HCT116 (cell line): ENCODE measurements at regions not wholly inside any gene's neighbourhood (a gene's known extent, or its start where the extent isn't known, plus 50 kb on each side); places are given as distances from the start of the nearest gene placed in this dataset.

Experiments used
- ATAC-seq: fragments of 200-7000 bp; cut with Tn5 transposase; 2 replicates; pipeline ENCODE4 v1.9.1; 2020; ENCODE audit warnings: mild to moderate bottlenecking, moderate library complexity
- BruUV-seq: library from RNA; stranded (reverse); fragments of 400-500 nt; replicated peaks from 2 replicates; lab custom pipeline; 2021; lab: Mats Ljungman, UMichigan
- CTCF ChIA-PET: fragments of 300-600 bp; sonication (Branson Sonifier 250); formaldehyde crosslinking; loops from one replicate; lab custom pipeline; 2021; ENCODE audit warnings: antibody characterized with exemption; lab: Charles Lee
- POLR2A ChIA-PET: fragments of 300-600, 350-600 bp; sonication (Branson Sonifier 250); formaldehyde crosslinking; loops from one replicate; lab custom pipeline; 2021; ENCODE audit warnings: antibody characterized with exemption; lab: Charles Lee
- RAD21 ChIA-PET, 2 experiments: fragments of 300-600 bp; sonication (Branson Sonifier 250); formaldehyde crosslinking; loops; one replicate each; lab custom pipeline; 2023; ENCODE audit warnings: low total read pairs in 2 of 2; ENCODE audit not compliant: uncharacterized antibody in 2 of 2, unreplicated experiment in 2 of 2, low non-redundant PET in 1 of 2; lab: Charles Lee
- DNase-seq: peaks from one replicate; pipeline ENCODE4 v3.0.0-alpha.2; 2010; ENCODE audit warnings: low read depth, low spot score
- H2AFZ ChIP-seq: fragments of 200-600 bp; shearing (Covaris generic), sonication (generic); 2 replicates; pipeline ENCODE4 v1.6.1; 2017; ENCODE audit warnings: low read depth, mixed run types, mixed read lengths, antibody characterized with exemption, low read length; ENCODE audit not compliant: poor library complexity, severe bottlenecking
- H3K27ac ChIP-seq: 2 replicates; pipeline ENCODE4 v1.5.1; 2012; ENCODE audit warnings: low read depth, low read length
- H3K27me3 ChIP-seq: fragments of 200-600 bp; sonication (generic); 2 replicates; pipeline ENCODE4 v1.6.1; 2016; ENCODE audit warnings: mixed run types, low read length, mixed read lengths; ENCODE audit not compliant: insufficient read depth
- H3K36me3 ChIP-seq, 2 experiments: fragments of 200-500 bp in 1 of 2; fragments of 200-600 bp in 1 of 2; sonication (Bioruptor generic) in 1 of 2; sonication (generic) in 1 of 2; 2 replicates each; pipeline versions ENCODE4 v1.5.1 to v1.6.1; 2014 to 2016; ENCODE audit warnings: low read length in 2 of 2, inconsistent platforms in 1 of 2, mixed read lengths in 1 of 2, mixed run types in 1 of 2; ENCODE audit not compliant: insufficient read depth in 2 of 2, control insufficient read depth in 1 of 2
- H3K4me1 ChIP-seq, 2 experiments: fragments of 200-600 bp in 1 of 2; sonication (generic) in 1 of 2; 2 replicates each; pipeline versions ENCODE4 v1.5.1 to v1.6.1; 2012 to 2017; ENCODE audit warnings: low read length in 2 of 2, inconsistent platforms in 1 of 2, mild to moderate bottlenecking in 1 of 2, mixed read lengths in 1 of 2, mixed run types in 1 of 2, moderate library complexity in 1 of 2; ENCODE audit not compliant: insufficient read depth in 2 of 2, control insufficient read depth in 1 of 2
- H3K4me2 ChIP-seq: fragments of 200-600 bp; sonication (generic); 2 replicates; pipeline ENCODE4 v1.6.1; 2017; ENCODE audit warnings: mixed run types, low read length, mixed read lengths
- H3K4me3 ChIP-seq, 2 experiments: fragments of 200-600 bp in 1 of 2; sonication (generic) in 1 of 2; replicated peaks in 1 of 2; 2 replicates each; pipeline ENCODE4 v1.5.1; 2011 to 2016; ENCODE audit warnings: low read length in 2 of 2, control low read depth in 1 of 2, low read depth in 1 of 2, mild to moderate bottlenecking in 1 of 2, mixed read lengths in 1 of 2, mixed run types in 1 of 2
- H3K79me2 ChIP-seq: fragments of 200-600 bp; sonication (generic); 2 replicates; pipeline ENCODE4 v1.6.1; 2017; ENCODE audit warnings: mild to moderate bottlenecking, mixed run types, low read length, moderate library complexity, mixed read lengths; ENCODE audit not compliant: insufficient read depth
- H3K9ac ChIP-seq: fragments of 200-600 bp; sonication (generic); 2 replicates; pipeline ENCODE4 v1.6.1; 2016; ENCODE audit warnings: low read length, mixed read lengths
- H3K9me2 ChIP-seq: fragments of 200-600 bp; sonication (generic), shearing (Covaris generic); 2 replicates; pipeline ENCODE4 v1.6.1; 2017; ENCODE audit warnings: mixed run types, mild to moderate bottlenecking, moderate library complexity; ENCODE audit not compliant: insufficient read depth
- H3K9me3 ChIP-seq, 2 experiments: fragments of 200-500 bp in 1 of 2; fragments of 200-600 bp in 1 of 2; sonication (Bioruptor generic) in 1 of 2; sonication (generic) in 1 of 2; 2 replicates each; pipeline ENCODE4 v1.6.1; 2014 to 2017; ENCODE audit warnings: low read length in 2 of 2, mixed read lengths in 2 of 2, inconsistent platforms in 1 of 2, low read depth in 1 of 2, mild to moderate bottlenecking in 1 of 2, mixed run types in 1 of 2, moderate library complexity in 1 of 2; ENCODE audit not compliant: control insufficient read depth in 1 of 2, insufficient read depth in 1 of 2
- H4K20me1 ChIP-seq: fragments of 200-600 bp; sonication (generic), shearing (Covaris generic); 2 replicates; pipeline ENCODE4 v1.6.1; 2017; ENCODE audit warnings: mixed run types, mild to moderate bottlenecking, moderate library complexity; ENCODE audit not compliant: insufficient read depth
- CEBPB ChIP-seq: IDR thresholded peaks from 2 replicates; pipeline ENCODE4 v1.6.1; 2012; ENCODE audit warnings: low read depth
- CTCF ChIP-seq, 3 experiments: fragments of 200-600 bp in 1 of 3; sonication (generic) in 1 of 3; IDR thresholded peaks in 2 of 3; conservative IDR thresholded peaks in 1 of 3; 2 replicates each; pipeline ENCODE4 v1.5.1; 2012 to 2017; ENCODE audit warnings: low read depth in 2 of 3, low read length in 2 of 3, antibody characterized with exemption in 1 of 3, borderline replicate concordance in 1 of 3, control low read depth in 1 of 3, mild to moderate bottlenecking in 1 of 3, mixed read lengths in 1 of 3, mixed run types in 1 of 3, moderate library complexity in 1 of 3; ENCODE audit not compliant: insufficient read depth in 1 of 3
- ELF1 ChIP-seq: IDR thresholded peaks from 2 replicates; pipeline ENCODE4 v1.6.1; 2012; ENCODE audit warnings: low read depth, borderline replicate concordance
- EZH2 ChIP-seq: fragments of 200-600 bp; sonication (generic); IDR thresholded peaks from 2 replicates; pipeline ENCODE4 v1.6.1; 2017; ENCODE audit warnings: antibody characterized with exemption, mixed run types
- EZH2phosphoT487 ChIP-seq: fragments of 200-600 bp; IDR thresholded peaks from 2 replicates; pipeline ENCODE4 v1.6.1; 2018; ENCODE audit warnings: antibody characterized with exemption, borderline replicate concordance
- FOSL1 ChIP-seq: IDR thresholded peaks from 2 replicates; pipeline ENCODE4 v1.6.1; 2012; ENCODE audit warnings: low read depth
- MAX ChIP-seq: IDR thresholded peaks from 2 replicates; pipeline ENCODE4 v1.6.1; 2012
- SP1 ChIP-seq: IDR thresholded peaks from 2 replicates; pipeline ENCODE4 v1.6.1; 2012; ENCODE audit warnings: low read depth
- SRF ChIP-seq: IDR thresholded peaks from 2 replicates; pipeline ENCODE4 v1.6.1; 2012; ENCODE audit warnings: low read depth
- TCF7L2 ChIP-seq: IDR thresholded peaks from 2 replicates; pipeline ENCODE4 v1.7.0; 2011; ENCODE audit warnings: borderline replicate concordance, inconsistent platforms; ENCODE audit not compliant: insufficient read depth, insufficient read length; ENCODE audit errors: extremely low read depth
- ZFX ChIP-seq: fragments of 450-650 bp; IDR thresholded peaks from 2 replicates; pipeline ENCODE4 v1.6.1; 2017
- ZNF274 ChIP-seq: fragments of 200-500 bp; sonication (Bioruptor generic); IDR thresholded peaks from 2 replicates; pipeline ENCODE4 v1.6.1; 2014; ENCODE audit warnings: mild to moderate bottlenecking, low read depth, low read length, inconsistent platforms
- intact Hi-C: fragments of 100-400 bp; cut with micrococcal nuclease; formaldehyde crosslinking; loops from 2 replicates; pipeline ENCODE4 v1.10.0; 2022

GRCh38 chr5:93273176-93273575 is 307.8 kb downstream of the NR2F1-AS1 start:
- H4K20me1 ChIP-seq, result no peaks in the 10 kb centered on the region
- ChIA-PET CTCF (no interaction called here), RAD21 (no interaction called here), POLR2A (no interaction called here)
- 0 out of 4 replicates have a peak, but pooled peaks cover 0 to 7% of the 10 kb centered on the region in 2 experiments for H3K9me3 ChIP-seq
- peaks cover 5 to 23% of the 10 kb centered on the region in 2 experiments; a peak in 3 of 4 replicates for H3K4me1 ChIP-seq
- H3K9me2 ChIP-seq, result no peaks in the 10 kb centered on the region
- no peaks in the 10 kb centered on the region for H3K79me2 ChIP-seq
- ATAC-seq (peak; percentile 81), DNase-seq (no peak)
- intact Hi-C loops, result no loop called here
- H3K4me3 ChIP-seq, result no peak overlapping the region
- H2AFZ ChIP-seq, result peak overlapping the region; percentile 28
- no peak overlapping the region for H3K9ac ChIP-seq
- no peaks in the 10 kb centered on the region for H3K36me3 ChIP-seq
- no peak for TF ChIP-seq SRF
- TF ChIP-seq SP1, result no peak
- TF ChIP-seq ELF1, result no peak
- peak; percentile 40 for TF ChIP-seq FOSL1
- no peak for TF ChIP-seq CEBPB
- no peak for TF ChIP-seq EZH2phosphoT487
- no peak for TF ChIP-seq ZNF274
- TF ChIP-seq EZH2, result no peak
- no TSS peak for BruUV-seq
- H3K27ac ChIP-seq, result no peak overlapping the region
- no peaks in the 10 kb centered on the region for H3K27me3 ChIP-seq
- H3K4me2 ChIP-seq, result peak overlapping the region; percentile 24

GRCh38 chr5:93272108-93272507 is 308.9 kb downstream of the NR2F1-AS1 start:
- Histone ChIP-seq H2AFZ (no peak overlapping the region), H3K27me3 (no peaks in the 10 kb centered on the region), H3K9me3 (0 out of 4 replicates have a peak, but pooled peaks cover 0 to 7% of the 10 kb centered on the region in 2 experiments), H4K20me1 (no peaks in the 10 kb centered on the region), H3K9ac (no peak overlapping the region), H3K4me3 (no peak overlapping the region), H3K79me2 (no peaks in the 10 kb centered on the region), H3K4me2 (no peak overlapping the region), H3K27ac (no peak overlapping the region), H3K4me1 (peaks cover 5 to 23% of the 10 kb centered on the region in 2 experiments; a peak in 3 of 4 replicates), H3K36me3 (no peaks in the 10 kb centered on the region), H3K9me2 (no peaks in the 10 kb centered on the region)
- ATAC-seq (no peak), DNase-seq (no peak)
- BruUV-seq, result no TSS peak
- CTCF ChIA-PET, result no interaction called here
- POLR2A ChIA-PET, result no interaction called here
- TF ChIP-seq TCF7L2 (no peak), CTCF (IDR thresholded peaks at IDR 0.05 in 2 of 3, conservative IDR thresholded peaks at IDR 0.05 in 1 of 3; ENCODE audit: borderline replicate concordance in 1 of 3, insufficient read depth in 1 of 3, low read depth in 2 of 3, low read length in 2 of 3) (no peak), ZFX (no peak), MAX (no peak)
- intact Hi-C loops, result no loop called here
- RAD21 ChIA-PET, result no interaction called here
